IMR-90 (cell line): ENCODE measurements at regions not wholly inside any gene's neighbourhood (a gene's known extent, or its start where the extent isn't known, plus 50 kb on each side); places are given as distances from the start of the nearest gene placed in this dataset.

ENCODE experiments used
- ATAC-seq: fragments of 200-7000 bp; cut with Tn5 transposase; 2 replicates; pipeline ENCODE4 v1.9.1; 2020; ENCODE audit warnings: low read depth, mild to moderate bottlenecking, moderate library complexity
- BruUV-seq: library from RNA; stranded (reverse); fragments of 400-500 nt; replicated peaks from 2 replicates; lab custom pipeline; 2021; lab: Mats Ljungman, UMichigan
- CTCF ChIA-PET: fragments of 300-600 bp; formaldehyde crosslinking; extraction: SDS; loops from one replicate; lab custom pipeline; 2021; ENCODE audit warnings: antibody characterized with exemption; lab: Yijun Ruan, JAX
- POLR2A ChIA-PET: fragments of 300-600 bp; sonication (Branson Sonifier 250); formaldehyde crosslinking; loops from one replicate; lab custom pipeline; 2022; ENCODE audit warnings: antibody characterized with exemption; ENCODE audit not compliant: unreplicated experiment; lab: Charles Lee
- DNase-seq: peaks from one replicate; pipeline ENCODE4 v3.0.0; 2013
- H2AFZ ChIP-seq: replicated peaks from 2 replicates; pipeline ENCODE3; 2013; ENCODE audit warnings: low read length, mild to moderate bottlenecking; ENCODE audit not compliant: poor library complexity
- H2AK5ac ChIP-seq: 2 replicates; pipeline ENCODE4 v1.6.1; 2013; ENCODE audit warnings: low read depth, low read length, inconsistent platforms
- H2AK9ac ChIP-seq: replicated peaks from 2 replicates; pipeline ENCODE3; 2013; ENCODE audit warnings: mild to moderate bottlenecking, low read depth, low read length, moderate library complexity; ENCODE audit not compliant: poor library complexity
- H2BK120ac ChIP-seq: 2 replicates; pipeline ENCODE4 v1.6.1; 2013; ENCODE audit warnings: low read depth, low read length, inconsistent platforms
- H2BK15ac ChIP-seq: 3 replicates; pipeline ENCODE4 v1.6.1; 2013; ENCODE audit warnings: low read depth, low read length, inconsistent platforms
- H2BK20ac ChIP-seq: 2 replicates; pipeline ENCODE4 v1.6.1; 2013; ENCODE audit warnings: low read depth, mild to moderate bottlenecking, inconsistent platforms, low read length, moderate library complexity
- H2BK5ac ChIP-seq: 2 replicates; pipeline ENCODE4 v1.6.1; 2013; ENCODE audit warnings: mild to moderate bottlenecking, low read depth, low read length, inconsistent platforms; ENCODE audit not compliant: poor library complexity, severe bottlenecking
- H3K14ac ChIP-seq: replicated peaks from 2 replicates; pipeline ENCODE4 v1.6.1; 2013; ENCODE audit warnings: low read depth, low read length, inconsistent platforms
- H3K18ac ChIP-seq: 2 replicates; pipeline ENCODE4 v1.6.1; 2013; ENCODE audit warnings: low read depth, low read length, control low read depth
- H3K23ac ChIP-seq: 2 replicates; pipeline ENCODE4 v1.6.1; 2013; ENCODE audit warnings: low read depth, low read length, inconsistent platforms
- H3K27ac ChIP-seq: 2 replicates; pipeline ENCODE4 v1.5.1; 2013; ENCODE audit warnings: mild to moderate bottlenecking, control low read depth, low read length; ENCODE audit not compliant: insufficient read depth
- H3K27me3 ChIP-seq: 2 replicates; pipeline ENCODE4 v1.6.1; 2013; ENCODE audit warnings: low read length; ENCODE audit not compliant: control insufficient read depth, insufficient read depth
- H3K36me3 ChIP-seq: 2 replicates; pipeline ENCODE4 v1.6.1; 2013; ENCODE audit warnings: low read length, mixed read lengths; ENCODE audit not compliant: control insufficient read depth, insufficient read depth
- H3K4ac ChIP-seq: 2 replicates; pipeline ENCODE4 v1.6.1; 2013; ENCODE audit warnings: low read depth, low read length, inconsistent platforms
- H3K4me1 ChIP-seq: 2 replicates; pipeline ENCODE4 v1.6.1; 2013; ENCODE audit warnings: low read length, mixed read lengths; ENCODE audit not compliant: control insufficient read depth, insufficient read depth
- H3K4me2 ChIP-seq: 2 replicates; pipeline ENCODE4 v1.6.1; 2013; ENCODE audit warnings: low read depth, mild to moderate bottlenecking, control low read depth, low read length, moderate library complexity
- H3K4me3 ChIP-seq: 2 replicates; pipeline ENCODE4 v1.5.1; 2013; ENCODE audit warnings: low read depth, mild to moderate bottlenecking, control low read depth, low read length, moderate library complexity; ENCODE audit not compliant: insufficient read depth
- H3K56ac ChIP-seq: 2 replicates; pipeline ENCODE4 v1.6.1; 2013; ENCODE audit warnings: low read length, inconsistent platforms; ENCODE audit not compliant: insufficient read depth; ENCODE audit errors: extremely low read depth
- H3K79me1 ChIP-seq, 2 experiments: 2 replicates each; pipeline ENCODE4 v1.6.1; 2013; ENCODE audit warnings: low read length in 2 of 2, inconsistent platforms in 1 of 2, low read depth in 1 of 2
- H3K9ac ChIP-seq: 2 replicates; pipeline ENCODE4 v1.6.1; 2013; ENCODE audit warnings: low read depth, low read length, control low read depth
- H3K9me1 ChIP-seq: 2 replicates; pipeline ENCODE4 v1.6.1; 2013; ENCODE audit warnings: low read length, inconsistent platforms; ENCODE audit not compliant: insufficient read depth
- H3K9me3 ChIP-seq: 2 replicates; pipeline ENCODE4 v1.6.1; 2013; ENCODE audit warnings: low read length; ENCODE audit not compliant: control insufficient read depth, insufficient read depth
- H4K20me1 ChIP-seq: 2 replicates; pipeline ENCODE4 v1.6.1; 2013; ENCODE audit warnings: low read length, inconsistent platforms; ENCODE audit not compliant: insufficient read depth
- H4K5ac ChIP-seq: 2 replicates; pipeline ENCODE4 v1.6.1; 2013; ENCODE audit warnings: mild to moderate bottlenecking, low read depth, low read length, control low read depth
- H4K8ac ChIP-seq, 2 experiments: 2 replicates each; pipeline ENCODE4 v1.6.1; 2013; ENCODE audit warnings: low read depth in 2 of 2, low read length in 2 of 2, control low read depth in 1 of 2, inconsistent platforms in 1 of 2
- H4K91ac ChIP-seq: 2 replicates; pipeline ENCODE4 v1.6.1; 2013; ENCODE audit warnings: low read depth, low read length, inconsistent platforms; ENCODE audit not compliant: insufficient read depth
- BHLHE40 ChIP-seq: fragments of 150-350 bp; IDR thresholded peaks from 2 replicates; pipeline ENCODE4 v1.6.1; 2016; ENCODE audit warnings: mild to moderate bottlenecking, low read depth, low read length
- CHD1 ChIP-seq: IDR thresholded peaks from 2 replicates; pipeline ENCODE4 v1.6.1; 2012; ENCODE audit warnings: low read depth, low read length, improper control_type of control experiment
- MAFK ChIP-seq: IDR thresholded peaks from 2 replicates; pipeline ENCODE4 v1.6.1; 2012; ENCODE audit warnings: low read depth, low read length, improper control_type of control experiment
- MAZ ChIP-seq: IDR thresholded peaks from 2 replicates; pipeline ENCODE4 v1.6.1; 2012; ENCODE audit warnings: low read depth, mild to moderate bottlenecking, low read length, improper control_type of control experiment, moderate library complexity, borderline replicate concordance
- POLR2A ChIP-seq: IDR thresholded peaks from 2 replicates; pipeline ENCODE4 v1.6.1; 2012; ENCODE audit warnings: mild to moderate bottlenecking, low read depth, low read length
- SMC3 ChIP-seq: fragments of 150-350 bp; IDR thresholded peaks from 2 replicates; pipeline ENCODE4 v1.6.1; 2016; ENCODE audit warnings: low read depth, mild to moderate bottlenecking, antibody characterized with exemption, low read length, moderate library complexity
- WGBS, 2 experiments: methylation state at CpG; one replicate each; pipeline versions ENCODE4 v1.1.5 to v1.1.7; 2013; ENCODE audit warnings: missing lambda C conversion rate in 2 of 2; ENCODE audit not compliant: insufficient read length in 1 of 2; ENCODE audit errors: extremely low coverage in 2 of 2; 5-methylcytosine and 5-hydroxymethylcytosine counted together
- dilution Hi-C: fragments of 300-500 bp; cut with HindIII; formaldehyde crosslinking; loops from one replicate; pipeline ENCODE4 v1.14.3; 2018; ENCODE audit warnings: low sequenced_read_pairs; ENCODE audit not compliant: unreplicated experiment
- in situ Hi-C: fragments of 300-500 bp; cut with MboI; formaldehyde crosslinking; loops from 3 replicates; pipeline ENCODE4 v1.14.3; 2019; ENCODE audit warnings: low sequenced_read_pairs, inconsistent platforms, mixed read lengths
- intact Hi-C: fragments of 100-400 bp; cut with micrococcal nuclease; formaldehyde crosslinking; loops from 2 replicates; pipeline ENCODE4 v1.10.0; 2022
- TF ChIP-seq, protein P1 (sequence below): conservative IDR thresholded peaks from 2 replicates; pipeline ENCODE4 v1.5.1; 2012; ENCODE audit warnings: mild to moderate bottlenecking, low read depth, low read length, improper control_type of control experiment
- TF ChIP-seq, protein P2 (sequence below): fragments of 150-350 bp; IDR thresholded peaks from 2 replicates; pipeline ENCODE4 v1.6.1; 2016; ENCODE audit warnings: low read depth, mild to moderate bottlenecking, low read length, moderate library complexity, borderline replicate concordance

DNA sequence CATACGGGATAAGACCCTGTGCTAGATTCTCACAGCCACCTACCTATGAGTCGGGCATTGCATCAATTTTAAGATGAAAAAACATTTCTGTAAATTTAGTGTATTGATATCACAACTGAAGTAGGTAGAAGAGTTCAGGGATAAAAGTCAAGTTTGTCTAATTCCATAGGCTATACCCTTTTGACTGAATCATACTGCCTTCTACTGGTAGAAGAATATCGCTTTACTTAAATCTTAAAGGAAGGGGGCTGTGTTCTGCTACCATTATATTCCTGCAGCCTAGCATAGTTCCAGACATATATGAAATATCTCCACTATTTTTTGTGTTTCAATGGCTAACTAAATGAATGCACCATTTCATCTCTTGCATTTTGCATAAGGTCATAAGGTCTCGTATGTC is 1128.6 kb downstream of the CDH8 start:
- dilution Hi-C loops, result no loop called here
- Histone ChIP-seq H3K23ac (no peak overlapping the region), H3K4me2 (no peak overlapping the region)

More for the DNA sequence above, 1128.6 kb downstream of the CDH8 start:
- Histone ChIP-seq H3K56ac (no peak overlapping the region), H3K9me1 (no peaks in the 10 kb centered on the region), H2BK15ac (no peak overlapping the region), H2AFZ (no peak overlapping the region), H2AK9ac (no peak overlapping the region), H4K91ac (no peak overlapping the region), H3K18ac (no peak overlapping the region), H3K27me3 (no peaks in the 10 kb centered on the region), H3K9ac (no peak overlapping the region), H3K36me3 (no peaks in the 10 kb centered on the region), H3K14ac (no peak overlapping the region), H2BK20ac (no peak overlapping the region), H2BK5ac (no peak overlapping the region), H3K4me1 (no peaks in the 10 kb centered on the region), H4K20me1 (no peaks in the 10 kb centered on the region), H2BK120ac (no peak overlapping the region), H3K9me3 (peaks cover 5% of the 10 kb centered on the region), H2AK5ac (no peak overlapping the region), H4K5ac (no peak overlapping the region), H3K4ac (no peak overlapping the region), H3K79me1 (no peaks in the 10 kb centered on the region), H3K4me3 (no peak overlapping the region), H3K27ac (no peak overlapping the region), H4K8ac (no peak overlapping the region)
- no peak for ATAC-seq
- in situ Hi-C loops, result no loop called here
- BruUV-seq, result no TSS peak
- ChIA-PET POLR2A (no interaction called here), CTCF (no interaction called here)
- no peak for DNase-seq
- intact Hi-C loops, result no loop called here
- TF ChIP-seq MAFK, result no peak
- TF ChIP-seq SMC3, result no peak
- no peak for TF ChIP-seq BHLHE40
- TF ChIP-seq, protein P1, sequence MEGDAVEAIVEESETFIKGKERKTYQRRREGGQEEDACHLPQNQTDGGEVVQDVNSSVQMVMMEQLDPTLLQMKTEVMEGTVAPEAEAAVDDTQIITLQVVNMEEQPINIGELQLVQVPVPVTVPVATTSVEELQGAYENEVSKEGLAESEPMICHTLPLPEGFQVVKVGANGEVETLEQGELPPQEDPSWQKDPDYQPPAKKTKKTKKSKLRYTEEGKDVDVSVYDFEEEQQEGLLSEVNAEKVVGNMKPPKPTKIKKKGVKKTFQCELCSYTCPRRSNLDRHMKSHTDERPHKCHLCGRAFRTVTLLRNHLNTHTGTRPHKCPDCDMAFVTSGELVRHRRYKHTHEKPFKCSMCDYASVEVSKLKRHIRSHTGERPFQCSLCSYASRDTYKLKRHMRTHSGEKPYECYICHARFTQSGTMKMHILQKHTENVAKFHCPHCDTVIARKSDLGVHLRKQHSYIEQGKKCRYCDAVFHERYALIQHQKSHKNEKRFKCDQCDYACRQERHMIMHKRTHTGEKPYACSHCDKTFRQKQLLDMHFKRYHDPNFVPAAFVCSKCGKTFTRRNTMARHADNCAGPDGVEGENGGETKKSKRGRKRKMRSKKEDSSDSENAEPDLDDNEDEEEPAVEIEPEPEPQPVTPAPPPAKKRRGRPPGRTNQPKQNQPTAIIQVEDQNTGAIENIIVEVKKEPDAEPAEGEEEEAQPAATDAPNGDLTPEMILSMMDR, result no peak
- TF ChIP-seq, protein P2, sequence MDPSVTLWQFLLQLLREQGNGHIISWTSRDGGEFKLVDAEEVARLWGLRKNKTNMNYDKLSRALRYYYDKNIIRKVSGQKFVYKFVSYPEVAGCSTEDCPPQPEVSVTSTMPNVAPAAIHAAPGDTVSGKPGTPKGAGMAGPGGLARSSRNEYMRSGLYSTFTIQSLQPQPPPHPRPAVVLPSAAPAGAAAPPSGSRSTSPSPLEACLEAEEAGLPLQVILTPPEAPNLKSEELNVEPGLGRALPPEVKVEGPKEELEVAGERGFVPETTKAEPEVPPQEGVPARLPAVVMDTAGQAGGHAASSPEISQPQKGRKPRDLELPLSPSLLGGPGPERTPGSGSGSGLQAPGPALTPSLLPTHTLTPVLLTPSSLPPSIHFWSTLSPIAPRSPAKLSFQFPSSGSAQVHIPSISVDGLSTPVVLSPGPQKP, result no peak
- no peak for TF ChIP-seq MAZ
- no peak for TF ChIP-seq POLR2A
- no peak for TF ChIP-seq CHD1
- WGBS, 2 experiments, result no CpG with 5 or more reads among the region's 4 CpGs
